SJCRH30 (cell line): ENCODE measurements at regions not wholly inside any gene's neighbourhood (a gene's known extent, or its start where the extent isn't known, plus 50 kb on each side); places are given as distances from the start of the nearest gene placed in this dataset.
"Not testable (repeated sequence)": the region's sequence is repeated elsewhere in the genome, so short reads cannot be mapped to it uniquely, and the experiment has no call there.

Experiments used
- DNase-seq, 2 experiments: peaks; one replicate each; pipeline ENCODE4 v3.0.0-alpha.2; 2015 to 2020
- H3K27ac ChIP-seq: fragments of 250-450 bp; sonication (Bioruptor Pico); 2 replicates; pipeline ENCODE4 v1.5.1; 2020; ENCODE audit warnings: mild to moderate bottlenecking, moderate library complexity
- H3K27me3 ChIP-seq: fragments of 250-450 bp; sonication (Bioruptor Pico); 2 replicates; pipeline ENCODE4 v1.5.1; 2020; ENCODE audit warnings: mild to moderate bottlenecking, moderate library complexity
- H3K36me3 ChIP-seq: fragments of 250-450 bp; sonication (Bioruptor Pico); 2 replicates; pipeline ENCODE4 v1.5.1; 2020; ENCODE audit warnings: mild to moderate bottlenecking, moderate library complexity
- H3K4me1 ChIP-seq: fragments of 250-450 bp; sonication (Bioruptor Pico); 2 replicates; pipeline ENCODE4 v1.5.1; 2020; ENCODE audit warnings: mild to moderate bottlenecking, moderate library complexity
- H3K4me3 ChIP-seq: fragments of 250-450 bp; sonication (Bioruptor Pico); 2 replicates; pipeline ENCODE4 v1.5.1; 2020; ENCODE audit warnings: mild to moderate bottlenecking, moderate library complexity
- H3K9me3 ChIP-seq: fragments of 250-450 bp; sonication (Bioruptor Pico); replicated peaks from 2 replicates; pipeline ENCODE4 v1.5.1; 2020; ENCODE audit warnings: mild to moderate bottlenecking, moderate library complexity

GRCh38 chr10:130352291-130352645, 216.1 kb downstream of the GLRX3 start:
- no peaks in the 10 kb centered on the region for H3K27me3 ChIP-seq
- no peaks in the 10 kb centered on the region for H3K9me3 ChIP-seq
- no peak overlapping the region for H3K4me3 ChIP-seq
- H3K4me1 ChIP-seq = no peaks in the 10 kb centered on the region
- H3K27ac ChIP-seq = no peak overlapping the region
- DNase-seq = no peak
- no peaks in the 10 kb centered on the region for H3K36me3 ChIP-seq

- no peak for DNase-seq
- H3K27me3 ChIP-seq = no peaks in the 10 kb centered on the region
- H3K9me3 ChIP-seq = no peaks in the 10 kb centered on the region
These were observed 217.9 kb downstream of the GLRX3 start for GRCh38 chr10:130353928-130354572.

GRCh38 chr10:130354573-130354954, 218.4 kb downstream of the GLRX3 start:
- Histone ChIP-seq H3K27ac (no peak overlapping the region), H3K36me3 (no peaks in the 10 kb centered on the region), H3K9me3 (no peaks in the 10 kb centered on the region), H3K4me1 (no peaks in the 10 kb centered on the region), H3K27me3 (no peaks in the 10 kb centered on the region), H3K4me3 (no peak overlapping the region)
- DNase-seq = no peak

More at GRCh38 chr10:130353928-130354572, 217.9 kb downstream of the GLRX3 start:
- no peaks in the 10 kb centered on the region for H3K36me3 ChIP-seq
- no peak overlapping the region for H3K27ac ChIP-seq
- no peak overlapping the region for H3K4me3 ChIP-seq
- H3K4me1 ChIP-seq = no peaks in the 10 kb centered on the region

GRCh38 chr10:130354976-130355795, 219.0 kb downstream of the GLRX3 start:
- Histone ChIP-seq H3K36me3 (no peaks in the 10 kb centered on the region), H3K9me3 (no peaks in the 10 kb centered on the region), H3K27ac (no peak overlapping the region), H3K4me3 (no peak overlapping the region), H3K4me1 (no peaks in the 10 kb centered on the region), H3K27me3 (no peaks in the 10 kb centered on the region)
- DNase-seq = no peak

- H3K36me3 ChIP-seq = not testable (repeated sequence)
These were observed 220.2 kb downstream of the GLRX3 start for GRCh38 chr10:130356429-130356828.

GRCh38 chr10:130357226-130357625, 221.0 kb downstream of the GLRX3 start:
- H3K27me3 ChIP-seq = no peaks in the 10 kb centered on the region
- DNase-seq = no peak

More at GRCh38 chr10:130356429-130356828, 220.2 kb downstream of the GLRX3 start:
- not testable (repeated sequence) for H3K27me3 ChIP-seq, H3K9me3 ChIP-seq, DNase-seq, H3K4me1 ChIP-seq, H3K4me3 ChIP-seq, H3K27ac ChIP-seq

GRCh38 chr10:130357951-130358350, 221.8 kb downstream of the GLRX3 start:
- Histone ChIP-seq H3K27ac (no peak overlapping the region), H3K4me3 (no peak overlapping the region), H3K27me3 (no peaks in the 10 kb centered on the region), H3K9me3 (no peaks in the 10 kb centered on the region), H3K36me3 (no peaks in the 10 kb centered on the region), H3K4me1 (no peaks in the 10 kb centered on the region; the same call in 1 of the 2 replicates)
- DNase-seq = no peak

More at GRCh38 chr10:130357226-130357625, 221.0 kb downstream of the GLRX3 start:
- Histone ChIP-seq H3K27ac (no peak overlapping the region), H3K4me3 (no peak overlapping the region), H3K36me3 (no peaks in the 10 kb centered on the region), H3K4me1 (no peaks in the 10 kb centered on the region; the same call in 1 of the 2 replicates), H3K9me3 (no peaks in the 10 kb centered on the region)

- no peaks in the 10 kb centered on the region for H3K9me3 ChIP-seq
- H3K27me3 ChIP-seq = no peaks in the 10 kb centered on the region
- H3K4me1 ChIP-seq = no peaks in the 10 kb centered on the region; the same call in 1 of the 2 replicates
- H3K36me3 ChIP-seq = no peaks in the 10 kb centered on the region
- no peak overlapping the region for H3K27ac ChIP-seq
- no peak for DNase-seq
- no peak overlapping the region for H3K4me3 ChIP-seq
These were observed 222.9 kb downstream of the GLRX3 start for GRCh38 chr10:130358981-130359650.

GRCh38 chr10:130359711-130360110, 223.5 kb downstream of the GLRX3 start:
- Histone ChIP-seq H3K27ac (no peak overlapping the region), H3K4me3 (no peak overlapping the region), H3K36me3 (no peaks in the 10 kb centered on the region), H3K27me3 (no peaks in the 10 kb centered on the region), H3K9me3 (no peaks in the 10 kb centered on the region), H3K4me1 (no peaks in the 10 kb centered on the region; the same call in 1 of the 2 replicates)
- DNase-seq = no peak

- H3K9me3 ChIP-seq = no peaks in the 10 kb centered on the region
- DNase-seq = peak; percentile 61 to 73
- no peak overlapping the region for H3K4me3 ChIP-seq
- H3K36me3 ChIP-seq = no peaks in the 10 kb centered on the region
- no peaks in the 10 kb centered on the region; the same call in 1 of the 2 replicates for H3K4me1 ChIP-seq
- no peak overlapping the region for H3K27ac ChIP-seq
- no peaks in the 10 kb centered on the region for H3K27me3 ChIP-seq
These were observed 224.7 kb downstream of the GLRX3 start for GRCh38 chr10:130360826-130361311.

- Histone ChIP-seq H3K4me1 (no peaks in the 10 kb centered on the region; the same call in 1 of the 2 replicates), H3K4me3 (no peak overlapping the region), H3K27ac (no peak overlapping the region), H3K36me3 (no peaks in the 10 kb centered on the region), H3K27me3 (no peaks in the 10 kb centered on the region), H3K9me3 (no peaks in the 10 kb centered on the region)
- DNase-seq = no peak
These were observed 225.3 kb downstream of the GLRX3 start for GRCh38 chr10:130361351-130362105.

- Histone ChIP-seq H3K27ac (no peak overlapping the region), H3K9me3 (no peaks in the 10 kb centered on the region), H3K4me1 (no peaks in the 10 kb centered on the region; the same call in 1 of the 2 replicates), H3K27me3 (no peaks in the 10 kb centered on the region), H3K4me3 (no peak overlapping the region), H3K36me3 (no peaks in the 10 kb centered on the region)
- no peak for DNase-seq
These were observed 226.1 kb downstream of the GLRX3 start for GRCh38 chr10:130362308-130362761.

GRCh38 chr10:130363051-130363450, 226.9 kb downstream of the GLRX3 start:
- Histone ChIP-seq H3K4me3 (no peak overlapping the region), H3K4me1 (no peaks in the 10 kb centered on the region; the same call in 1 of the 2 replicates), H3K36me3 (no peaks in the 10 kb centered on the region), H3K9me3 (no peaks in the 10 kb centered on the region), H3K27me3 (no peaks in the 10 kb centered on the region), H3K27ac (no peak overlapping the region)
- no peak for DNase-seq

- H3K4me3 ChIP-seq = no peak overlapping the region
- no peaks in the 10 kb centered on the region; the same call in 1 of the 2 replicates for H3K4me1 ChIP-seq
- DNase-seq = no peak
- H3K27ac ChIP-seq = no peak overlapping the region
- no peaks in the 10 kb centered on the region for H3K27me3 ChIP-seq
- H3K36me3 ChIP-seq = no peaks in the 10 kb centered on the region
- H3K9me3 ChIP-seq = no peaks in the 10 kb centered on the region
These were observed 227.8 kb downstream of the GLRX3 start for GRCh38 chr10:130363899-130364445.
